ENCODE measurements at regions not wholly inside any gene's neighbourhood (a gene's known extent, or its start where the extent isn't known, plus 50 kb on each side); places are given as distances from the start of the nearest gene placed in this dataset.

- DNase-seq (ENCODE audit: extremely low read depth, insufficient read length) = no peak
- H3K4me3 ChIP-seq (replicated peaks; ENCODE audit: low read depth, low read length) = no peak overlapping the region
- H3K27me3 ChIP-seq (replicated peaks; ENCODE audit: control insufficient read depth, insufficient read depth, low read length) = no peaks in the 10 kb centered on the region
- no peak for TF ChIP-seq CTCF (IDR thresholded peaks at IDR 0.05; ENCODE audit: insufficient read depth, low read length, poor library complexity, severe bottlenecking)
- no peaks in the 10 kb centered on the region for H3K36me3 ChIP-seq (ENCODE audit: control insufficient read depth, insufficient read depth, low read length)
These were observed 860.8 kb upstream of the MAP3K7 start for GRCh38 chr6:91447530-91448254.

DNA sequence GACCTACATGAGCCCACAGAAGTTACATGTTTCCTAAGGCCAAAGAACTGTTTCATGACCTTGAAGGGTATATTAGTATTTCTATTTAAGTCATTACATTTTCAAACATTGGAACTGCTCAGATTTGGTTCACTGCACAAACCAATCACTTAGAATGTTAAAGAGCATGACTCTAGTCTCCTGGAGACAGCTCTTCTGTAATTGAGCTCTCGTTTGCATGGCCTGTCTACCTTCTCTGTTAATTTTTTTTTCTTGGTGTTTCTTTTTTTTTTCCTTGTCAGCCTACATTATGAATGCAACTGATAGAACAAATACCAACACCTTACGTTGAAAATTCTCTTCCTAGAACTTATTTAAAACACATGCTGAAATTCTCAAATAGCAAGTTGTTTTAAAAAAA lies 860.2 kb upstream of the MAP3K7 start:
- Histone ChIP-seq H3K27me3 (replicated peaks; ENCODE audit: control insufficient read depth, insufficient read depth, low read length) (no peaks in the 10 kb centered on the region), H3K4me3 (replicated peaks; ENCODE audit: low read depth, low read length) (no peak overlapping the region), H3K36me3 (ENCODE audit: control insufficient read depth, insufficient read depth, low read length) (no peaks in the 10 kb centered on the region)
- no peak for TF ChIP-seq CTCF (IDR thresholded peaks at IDR 0.05; ENCODE audit: insufficient read depth, low read length, poor library complexity, severe bottlenecking)
- DNase-seq (ENCODE audit: extremely low read depth, insufficient read length) = no peak

- H3K36me3 ChIP-seq (ENCODE audit: control insufficient read depth, insufficient read depth, low read length) = no peaks in the 10 kb centered on the region
- H3K27me3 ChIP-seq (replicated peaks; ENCODE audit: control insufficient read depth, insufficient read depth, low read length) = no peaks in the 10 kb centered on the region
- H3K4me3 ChIP-seq (replicated peaks; ENCODE audit: low read depth, low read length) = no peak overlapping the region
- no peak for TF ChIP-seq CTCF (IDR thresholded peaks at IDR 0.05; ENCODE audit: insufficient read depth, low read length, poor library complexity, severe bottlenecking)
- DNase-seq (ENCODE audit: extremely low read depth, insufficient read length) = no peak
These were observed 856.5 kb upstream of the MAP3K7 start for GRCh38 chr6:91443405-91443804.

DNA sequence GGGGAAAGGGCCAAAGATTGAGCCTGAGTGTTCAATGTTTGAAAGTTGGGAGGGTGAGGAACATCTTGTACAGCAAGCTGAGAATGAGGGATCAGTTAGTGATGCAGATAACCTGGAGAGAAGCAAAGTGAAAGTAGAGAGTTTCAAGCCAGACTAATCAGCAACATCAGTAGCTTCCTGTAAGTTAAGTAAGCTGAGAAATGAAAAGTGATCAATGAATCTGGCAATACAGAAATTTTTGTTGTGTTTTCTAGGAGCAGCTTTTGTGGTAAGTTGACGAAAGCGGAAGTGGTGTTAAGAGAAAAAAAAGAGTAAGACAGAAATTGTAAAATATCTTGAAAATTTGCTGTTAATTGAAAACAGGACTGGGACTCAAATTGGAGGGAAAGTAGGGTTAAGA lies 855.5 kb upstream of the MAP3K7 start:
- no peak for DNase-seq (ENCODE audit: extremely low read depth, insufficient read length)
- no peak overlapping the region for H3K4me3 ChIP-seq (replicated peaks; ENCODE audit: low read depth, low read length)
- no peaks in the 10 kb centered on the region for H3K36me3 ChIP-seq (ENCODE audit: control insufficient read depth, insufficient read depth, low read length)
- no peaks in the 10 kb centered on the region for H3K27me3 ChIP-seq (replicated peaks; ENCODE audit: control insufficient read depth, insufficient read depth, low read length)
- no peak for TF ChIP-seq CTCF (IDR thresholded peaks at IDR 0.05; ENCODE audit: insufficient read depth, low read length, poor library complexity, severe bottlenecking)

DNA sequence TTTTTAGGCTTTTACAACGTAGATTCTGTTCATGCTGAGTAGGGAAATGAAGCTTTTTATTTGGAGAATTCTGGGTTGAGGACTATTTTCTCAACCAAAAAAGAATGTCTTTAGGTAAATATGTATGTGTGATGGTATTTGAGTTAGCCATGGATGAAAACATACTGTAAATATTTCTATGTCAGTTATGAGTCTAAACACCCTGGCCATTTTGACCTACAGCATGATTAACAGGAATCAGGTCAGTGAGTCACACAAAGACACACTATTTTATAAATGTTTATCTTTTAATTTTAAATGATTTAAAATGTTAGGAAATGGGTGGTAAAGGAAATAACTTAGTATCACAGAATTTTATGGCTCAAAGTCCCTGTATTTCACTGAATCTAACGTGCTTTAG lies 851.7 kb upstream of the MAP3K7 start:
- no peak overlapping the region for H3K4me3 ChIP-seq (replicated peaks; ENCODE audit: low read depth, low read length)
- H3K36me3 ChIP-seq (ENCODE audit: control insufficient read depth, insufficient read depth, low read length) = no peaks in the 10 kb centered on the region
- no peak for DNase-seq (ENCODE audit: extremely low read depth, insufficient read length)
- TF ChIP-seq CTCF (IDR thresholded peaks at IDR 0.05; ENCODE audit: insufficient read depth, low read length, poor library complexity, severe bottlenecking) = no peak
- no peaks in the 10 kb centered on the region for H3K27me3 ChIP-seq (replicated peaks; ENCODE audit: control insufficient read depth, insufficient read depth, low read length)

DNA sequence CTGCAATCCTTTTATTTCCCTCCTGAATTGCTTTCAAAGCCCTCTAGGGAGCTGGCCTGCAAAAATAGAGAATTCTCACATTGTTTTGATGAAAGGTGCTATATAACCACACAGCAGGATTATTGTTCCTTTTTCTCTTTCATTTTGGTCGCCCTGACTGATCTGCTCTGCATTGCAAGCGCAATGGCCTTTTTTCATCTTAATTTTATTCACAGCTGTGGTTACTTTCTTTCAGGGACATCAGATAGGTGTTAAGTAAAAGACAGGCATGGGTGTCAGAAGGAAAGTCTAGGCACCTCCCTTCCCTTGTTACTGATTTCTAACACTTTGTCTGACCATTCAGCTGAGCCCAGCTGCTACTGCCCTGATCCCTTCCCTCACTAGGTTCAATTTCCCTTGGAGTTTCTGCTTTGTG lies 850.5 kb upstream of the MAP3K7 start:
- no peak for TF ChIP-seq CTCF (IDR thresholded peaks at IDR 0.05; ENCODE audit: insufficient read depth, low read length, poor library complexity, severe bottlenecking)
- no peaks in the 10 kb centered on the region for H3K36me3 ChIP-seq (ENCODE audit: control insufficient read depth, insufficient read depth, low read length)
- no peaks in the 10 kb centered on the region for H3K27me3 ChIP-seq (replicated peaks; ENCODE audit: control insufficient read depth, insufficient read depth, low read length)
- H3K4me3 ChIP-seq (replicated peaks; ENCODE audit: low read depth, low read length) = no peak overlapping the region
- no peak for DNase-seq (ENCODE audit: extremely low read depth, insufficient read length)
